Panc1 (cell line): ENCODE measurements at regions not wholly inside any gene's neighbourhood (a gene's known extent, or its start where the extent isn't known, plus 50 kb on each side); places are given as distances from the start of the nearest gene placed in this dataset.
"Not testable (repeated sequence)": the region's sequence is repeated elsewhere in the genome, so short reads cannot be mapped to it uniquely, and the experiment has no call there.

Experiments
- ATAC-seq: fragments of 200-7000 bp; cut with Tn5 transposase; 2 replicates; pipeline ENCODE4 v1.9.1; 2020; ENCODE audit warnings: mild to moderate bottlenecking, moderate library complexity
- BruUV-seq: library from RNA; stranded (reverse); fragments of 400-500 nt; replicated peaks from 2 replicates; lab custom pipeline; 2021; lab: Mats Ljungman, UMichigan
- CTCF ChIA-PET: fragments of 300-600 bp; sonication (Branson Sonifier 250); formaldehyde crosslinking; loops from one replicate; lab custom pipeline; 2022; ENCODE audit warnings: antibody characterized with exemption; lab: Charles Lee
- POLR2A ChIA-PET: fragments of 300-600 bp; sonication (Branson Sonifier 250); formaldehyde crosslinking; loops from one replicate; lab custom pipeline; 2022; ENCODE audit warnings: antibody characterized with exemption; lab: Charles Lee
- DNase-seq: peaks from one replicate; pipeline ENCODE4 v3.0.0-alpha.2; 2010; ENCODE audit warnings: low read depth, low spot score
- H3K27ac ChIP-seq: 2 replicates; pipeline ENCODE4 v1.5.1; 2011; ENCODE audit warnings: mild to moderate bottlenecking, low read length, inconsistent platforms
- H3K27me3 ChIP-seq: fragments of 200-500 bp; sonication (Bioruptor generic); 2 replicates; pipeline ENCODE4 v1.6.0; 2014; ENCODE audit warnings: low read length, inconsistent platforms; ENCODE audit not compliant: control insufficient read depth, insufficient read depth
- H3K36me3 ChIP-seq: fragments of 200-500 bp; sonication (Bioruptor generic); 2 replicates; pipeline ENCODE4 v1.5.1; 2014; ENCODE audit warnings: inconsistent platforms, mild to moderate bottlenecking, low read length, moderate library complexity; ENCODE audit not compliant: control insufficient read depth, insufficient read depth
- H3K4me1 ChIP-seq: 2 replicates; pipeline ENCODE4 v1.5.1; 2011; ENCODE audit warnings: inconsistent platforms, mild to moderate bottlenecking, low read length, moderate library complexity; ENCODE audit not compliant: control insufficient read depth, insufficient read depth
- H3K4me3 ChIP-seq, 2 experiments: 2 replicates each; pipeline ENCODE4 v1.5.1; 2011 to 2012; ENCODE audit warnings: low read depth in 2 of 2, low read length in 2 of 2, mild to moderate bottlenecking in 2 of 2, inconsistent platforms in 1 of 2, moderate library complexity in 1 of 2
- H3K9me3 ChIP-seq: fragments of 200-500 bp; sonication (Bioruptor generic); 2 replicates; pipeline ENCODE4 v1.5.1; 2014; ENCODE audit warnings: low read depth, mild to moderate bottlenecking, inconsistent platforms, low read length, moderate library complexity; ENCODE audit not compliant: control insufficient read depth, insufficient read depth
- CTCF ChIP-seq: fragments of 450-650 bp; IDR thresholded peaks from 2 replicates; pipeline ENCODE4 v1.5.1; 2017; ENCODE audit warnings: mild to moderate bottlenecking
- POLR2AphosphoS5 ChIP-seq: IDR thresholded peaks from 2 replicates; pipeline ENCODE4 v1.6.1; 2012; ENCODE audit warnings: mild to moderate bottlenecking, low read depth, low read length, moderate library complexity
- REST ChIP-seq, 2 experiments: IDR thresholded peaks; 2 replicates each; pipeline ENCODE4 v1.6.1; 2011 to 2012; ENCODE audit warnings: low read depth in 2 of 2, control low read depth in 1 of 2, low read length in 1 of 2, mild to moderate bottlenecking in 1 of 2, moderate library complexity in 1 of 2; ENCODE audit not compliant: insufficient read depth in 1 of 2
- SIN3A ChIP-seq: IDR thresholded peaks from 2 replicates; pipeline ENCODE4 v1.6.1; 2012; ENCODE audit warnings: low read depth, mild to moderate bottlenecking, low read length, moderate library complexity, borderline replicate concordance; ENCODE audit not compliant: insufficient read depth
- TCF7L2 ChIP-seq: IDR thresholded peaks from 2 replicates; pipeline ENCODE4 v1.6.1; 2011; ENCODE audit warnings: mild to moderate bottlenecking, low read depth, low read length, inconsistent platforms
- in situ Hi-C: cut with HindIII; loops from 2 replicates; pipeline ENCODE4 v1.10.0; 2016; ENCODE audit warnings: low sequenced_read_pairs, low pct_unique_long_range_greater_than_20kb
- intact Hi-C: fragments of 100-400 bp; cut with micrococcal nuclease; formaldehyde crosslinking; loops from one replicate; pipeline ENCODE4 v1.10.0; 2022; ENCODE audit not compliant: unreplicated experiment

- no peaks in the 10 kb centered on the region for H3K27me3 ChIP-seq
- no peaks in the 10 kb centered on the region for H3K9me3 ChIP-seq
- ATAC-seq (no peak), DNase-seq (no peak)
- POLR2A ChIA-PET = interaction anchor here (0.6 kb wide), 1 partner anchor 393 kb away, joined by 3 read pairs; no protein-coding TSS in a partner anchor
- H3K4me3 ChIP-seq = no peak overlapping the region
- CTCF ChIA-PET = no interaction called here
- no peaks in the 10 kb centered on the region for H3K4me1 ChIP-seq
- intact Hi-C loops (no loop called here), in situ Hi-C loops (no loop called here)
- H3K27ac ChIP-seq = no peak overlapping the region
- TF ChIP-seq POLR2AphosphoS5 (no peak), SIN3A (no peak)
- BruUV-seq = no TSS peak
- no peaks in the 10 kb centered on the region for H3K36me3 ChIP-seq
Measured at GRCh38 chr12:42908712-42909111, 319.2 kb upstream of the PRICKLE1 start.

GRCh38 chr12:42906801-42907200, 317.3 kb upstream of the PRICKLE1 start:
- H3K4me1 ChIP-seq, H3K36me3 ChIP-seq, H3K27ac ChIP-seq, POLR2A ChIA-PET, DNase-seq, ATAC-seq, in situ Hi-C loops, H3K9me3 ChIP-seq, H3K4me3 ChIP-seq, H3K27me3 ChIP-seq, intact Hi-C loops, BruUV-seq: not testable (repeated sequence)
- CTCF ChIA-PET = interaction anchor here (0.7 kb wide), 1 partner anchor 206 kb away, joined by 5 read pairs; no protein-coding TSS in a partner anchor

GRCh38 chr12:42905419-42905705, 315.8 kb upstream of the PRICKLE1 start:
- no peaks in the 10 kb centered on the region for H3K4me1 ChIP-seq
- intact Hi-C loops = no loop called here
- CTCF ChIA-PET = no interaction called here
- POLR2A ChIA-PET = no interaction called here
- ATAC-seq (no peak), DNase-seq (no peak)
- BruUV-seq = no TSS peak
- no peak overlapping the region for H3K27ac ChIP-seq
- in situ Hi-C loops = no loop called here
- no peaks in the 10 kb centered on the region for H3K27me3 ChIP-seq
- TF ChIP-seq SIN3A (no peak), CTCF (no peak), POLR2AphosphoS5 (no peak), REST (IDR thresholded peaks at IDR 0.05; ENCODE audit: insufficient read depth in 1 of 2, low read depth in 2 of 2, low read length in 1 of 2) (no peak), TCF7L2 (no peak)
- no peak overlapping the region for H3K4me3 ChIP-seq
- H3K9me3 ChIP-seq = 0 out of 2 replicates have a peak, but pooled peaks cover 2% of the 10 kb centered on the region
- H3K36me3 ChIP-seq = no peaks in the 10 kb centered on the region
